ENCODE measurements at regions not wholly inside any gene's neighbourhood (a gene's known extent, or its start where the extent isn't known, plus 50 kb on each side); places are given as distances from the start of the nearest gene placed in this dataset.

DNA sequence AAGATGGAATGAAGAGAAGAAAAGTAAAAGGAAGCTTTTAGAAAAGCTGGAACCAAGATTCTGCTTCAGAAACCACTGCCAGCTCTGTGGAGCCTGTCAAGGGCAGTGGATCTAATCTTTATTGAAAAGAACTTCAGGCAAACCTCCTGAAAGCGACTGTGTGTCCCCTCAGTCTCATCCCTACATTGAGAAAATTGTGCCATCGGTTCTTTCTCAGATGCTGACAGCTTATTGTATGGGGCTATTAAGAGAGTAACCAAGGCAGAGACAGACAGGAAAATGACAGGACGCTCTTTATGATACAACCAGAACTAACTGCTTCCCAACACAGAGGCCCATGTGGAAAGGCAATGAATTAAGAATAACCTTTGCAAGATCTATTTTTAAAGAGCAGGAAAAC lies 763.2 kb upstream of the CHAC2 start:
- no peak overlapping the region for H3K27ac Mint-ChIP-seq

DNA sequence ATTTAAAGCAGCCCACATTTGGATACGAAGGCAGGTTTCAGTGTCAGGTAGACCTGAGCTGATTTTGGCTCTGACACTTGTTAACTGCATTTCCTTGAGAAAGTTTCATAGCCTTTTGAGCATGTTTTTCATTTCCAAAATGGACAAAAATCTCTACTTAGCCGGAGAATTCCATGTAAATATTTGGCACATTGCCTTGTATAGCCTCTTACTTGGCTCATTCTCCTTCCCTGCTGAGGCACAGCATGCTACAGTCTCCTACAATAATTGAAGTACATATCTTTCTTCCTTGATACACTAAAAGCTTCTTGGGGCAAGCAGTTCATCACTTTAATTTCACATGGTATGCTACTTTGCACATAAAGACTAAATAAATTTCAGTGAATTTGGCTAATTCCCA lies 772.2 kb upstream of the CHAC2 start:
- Mint-ChIP-seq H3K4me3 (no peak overlapping the region), H3K27ac (no peak overlapping the region), H3K4me1 (ENCODE audit: low read depth in 2 of 2) (no peaks in the 10 kb centered on the region), H3K27me3 (no peaks in the 10 kb centered on the region), H3K36me3 (no peaks in the 10 kb centered on the region), H3K9me3 (peaks cover 16% of the 10 kb centered on the region)
- no peak for ATAC-seq
- DNase-seq (ENCODE audit: low spot score) = no peak

More for the DNA sequence above, 763.2 kb upstream of the CHAC2 start:
- ATAC-seq = no peak
- no peak for DNase-seq (ENCODE audit: low spot score)
- peaks cover 14% of the 10 kb centered on the region for H3K9me3 Mint-ChIP-seq
- H3K36me3 Mint-ChIP-seq = no peaks in the 10 kb centered on the region
- H3K27me3 Mint-ChIP-seq = no peaks in the 10 kb centered on the region
- no peaks in the 10 kb centered on the region for H3K4me1 Mint-ChIP-seq (ENCODE audit: low read depth in 2 of 2)
- no peak overlapping the region for H3K4me3 Mint-ChIP-seq

DNA sequence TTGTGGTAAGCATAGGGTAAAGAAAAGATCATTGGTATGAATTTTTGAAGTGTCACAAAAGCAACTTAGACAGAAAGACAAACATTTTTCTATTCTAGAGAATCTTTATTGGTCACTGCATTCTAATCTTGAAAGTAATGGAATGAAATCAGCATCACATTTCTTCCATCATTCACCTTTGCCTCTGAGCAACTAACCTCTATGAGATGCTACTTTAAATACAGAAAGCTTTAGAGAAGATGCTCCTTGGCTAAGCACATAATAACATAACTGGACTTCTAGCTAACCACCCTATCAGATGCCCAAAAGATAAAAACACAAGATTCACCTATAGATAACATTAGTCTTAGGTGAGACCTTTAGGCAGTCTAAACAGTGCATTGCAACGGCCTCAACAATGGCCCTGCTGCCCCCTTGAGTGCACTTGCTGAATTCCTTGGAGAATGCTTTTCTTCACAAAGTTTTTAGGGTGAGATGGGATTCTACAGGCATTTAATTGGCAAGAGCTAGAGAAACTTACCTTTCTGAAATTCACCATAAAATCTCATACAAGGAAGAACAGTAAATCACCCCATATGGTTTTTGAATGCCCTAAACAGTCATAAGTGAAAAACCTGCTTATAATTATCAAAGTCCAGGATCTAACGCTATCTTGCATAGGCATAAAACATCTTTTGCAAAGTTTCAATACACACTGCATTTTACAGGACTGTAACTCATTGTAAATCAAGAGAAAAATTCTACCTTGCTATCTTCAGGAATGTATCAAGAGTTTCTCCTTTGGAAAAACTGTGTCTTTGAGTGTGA lies 791.3 kb upstream of the CHAC2 start:
- ATAC-seq = no peak
- Mint-ChIP-seq H3K4me1 (ENCODE audit: low read depth in 2 of 2) (no peaks in the 10 kb centered on the region), H3K4me3 (no peak overlapping the region)

DNA sequence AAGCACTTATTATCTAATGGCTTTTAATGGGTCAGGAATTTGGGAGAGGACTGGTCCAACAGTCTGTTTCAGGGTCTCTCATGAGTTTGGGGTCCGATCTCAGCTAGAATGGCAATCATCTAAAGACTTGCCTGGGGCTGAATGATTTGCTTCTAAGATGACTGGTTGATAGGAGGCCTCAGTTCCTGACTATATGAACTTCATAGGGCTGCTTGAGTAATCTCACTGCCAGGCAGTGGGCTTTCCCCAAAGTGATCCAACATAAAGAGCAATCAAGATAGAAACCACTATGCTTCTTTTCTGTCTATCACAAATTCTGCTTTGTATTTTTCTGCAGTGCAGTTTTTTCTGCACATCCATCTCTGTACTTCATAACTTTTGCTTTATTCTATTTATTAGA lies 793.5 kb upstream of the CHAC2 start:
- Mint-ChIP-seq H3K4me1 (ENCODE audit: low read depth in 2 of 2) (no peaks in the 10 kb centered on the region), H3K27me3 (no peaks in the 10 kb centered on the region), H3K36me3 (no peaks in the 10 kb centered on the region), H3K4me3 (no peak overlapping the region), H3K27ac (no peak overlapping the region), H3K9me3 (peaks cover 4% of the 10 kb centered on the region)
- ATAC-seq (no peak), DNase-seq (ENCODE audit: low spot score) (no peak)

More for the DNA sequence above, 791.3 kb upstream of the CHAC2 start:
- H3K36me3 Mint-ChIP-seq = no peaks in the 10 kb centered on the region
- H3K27me3 Mint-ChIP-seq = no peaks in the 10 kb centered on the region
- H3K27ac Mint-ChIP-seq = no peak overlapping the region
- DNase-seq (ENCODE audit: low spot score) = no peak
- H3K9me3 Mint-ChIP-seq = peaks cover 8% of the 10 kb centered on the region

DNA sequence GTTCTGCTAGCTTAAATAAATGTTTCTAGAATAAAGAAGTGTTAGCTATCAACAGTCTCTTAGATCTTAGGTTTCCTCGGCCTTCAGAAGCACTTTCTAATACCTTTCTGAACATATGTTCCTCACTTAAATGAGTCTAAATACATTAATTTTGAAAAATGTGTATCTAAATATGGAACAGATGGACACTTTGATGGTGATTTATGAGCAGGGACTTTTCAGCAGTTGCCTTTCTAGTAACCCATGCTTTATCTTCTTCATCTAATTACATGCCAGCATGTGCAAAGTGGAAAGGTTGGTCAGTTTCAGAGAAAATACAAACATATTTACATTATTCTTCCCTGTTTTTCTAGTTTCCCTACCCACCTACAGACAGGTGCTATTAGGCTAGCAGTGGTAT lies 797.0 kb upstream of the CHAC2 start:
- Mint-ChIP-seq H3K27me3 (no peaks in the 10 kb centered on the region), H3K9me3 (peaks cover 9% of the 10 kb centered on the region), H3K4me3 (no peak overlapping the region), H3K4me1 (ENCODE audit: low read depth in 2 of 2) (no peaks in the 10 kb centered on the region), H3K27ac (no peak overlapping the region), H3K36me3 (no peaks in the 10 kb centered on the region)
- ATAC-seq (no peak), DNase-seq (ENCODE audit: low spot score) (no peak)

DNA sequence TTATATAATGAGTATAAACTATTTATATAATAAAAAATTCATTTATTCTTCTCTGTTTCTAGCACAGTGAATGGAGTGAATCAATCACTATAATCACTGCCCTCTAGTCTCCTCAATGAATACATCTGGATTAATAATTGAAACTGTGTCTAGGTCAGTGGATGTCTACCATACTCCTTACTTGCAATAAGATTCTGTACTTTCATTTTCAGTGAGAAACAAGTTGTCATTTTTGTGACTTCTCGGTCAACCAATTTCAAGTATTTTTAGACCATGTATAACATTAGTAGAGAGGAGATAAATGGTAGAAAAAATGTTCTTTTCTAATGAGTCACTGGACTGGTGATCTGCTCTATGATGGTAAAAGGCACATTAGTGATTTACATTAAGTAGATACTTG lies 799.6 kb upstream of the CHAC2 start:
- Mint-ChIP-seq H3K4me3 (no peak overlapping the region), H3K9me3 (peaks cover 5% of the 10 kb centered on the region), H3K36me3 (no peaks in the 10 kb centered on the region), H3K27me3 (no peaks in the 10 kb centered on the region), H3K4me1 (ENCODE audit: low read depth in 2 of 2) (no peaks in the 10 kb centered on the region), H3K27ac (no peak overlapping the region)
- ATAC-seq (no peak), DNase-seq (ENCODE audit: low spot score) (no peak)

DNA sequence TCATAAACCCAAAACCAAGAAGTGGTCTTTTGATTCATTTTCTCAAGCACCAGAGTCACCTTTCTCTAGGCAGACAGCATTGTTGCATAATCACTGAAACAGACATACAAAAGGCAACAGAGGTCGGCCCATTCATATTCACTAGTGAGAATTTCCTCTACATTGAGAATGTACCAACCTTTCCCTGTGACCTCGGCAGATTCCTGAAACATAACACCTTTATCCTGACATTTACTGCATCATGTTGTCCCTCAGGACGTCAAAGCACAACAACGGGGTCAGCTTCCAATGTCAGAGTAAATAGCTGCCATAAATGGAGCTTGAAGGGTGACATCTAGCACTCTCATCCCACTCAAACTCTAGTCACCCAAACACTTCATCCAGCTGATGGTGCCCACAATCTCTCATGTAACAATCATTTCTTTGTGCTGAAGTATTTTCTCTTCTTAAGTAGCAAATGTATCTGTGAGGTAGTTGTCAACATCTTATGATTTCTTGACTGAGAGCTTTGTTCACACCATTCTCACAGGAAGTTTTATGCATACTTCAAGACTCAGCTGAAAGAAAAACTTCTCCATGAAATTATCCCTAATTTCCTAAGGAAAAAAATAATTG lies 802.6 kb upstream of the CHAC2 start:
- H3K36me3 Mint-ChIP-seq = no peaks in the 10 kb centered on the region
- H3K4me1 Mint-ChIP-seq (ENCODE audit: low read depth in 2 of 2) = no peaks in the 10 kb centered on the region

DNA sequence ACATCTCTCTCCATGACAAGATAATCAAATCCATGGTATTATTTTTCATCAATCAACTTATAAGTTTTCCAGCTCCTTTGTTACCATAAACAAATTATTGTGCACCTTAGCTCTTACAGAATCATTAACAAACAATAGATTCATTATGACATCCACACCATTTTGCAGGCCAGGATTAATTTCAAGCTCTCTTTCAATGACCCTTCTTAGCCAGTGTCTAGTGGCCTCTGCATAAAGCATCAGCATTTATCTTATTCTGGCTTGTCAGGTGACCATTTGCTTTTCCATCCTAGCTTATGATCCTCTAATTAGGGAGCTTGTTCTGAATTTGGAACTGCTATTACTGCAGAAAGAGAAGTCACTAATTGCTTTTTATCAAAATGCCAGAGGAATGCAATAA lies 806.2 kb upstream of the CHAC2 start:
- Mint-ChIP-seq H3K9me3 (peaks cover 20% of the 10 kb centered on the region), H3K27me3 (no peaks in the 10 kb centered on the region), H3K27ac (no peak overlapping the region), H3K4me3 (no peak overlapping the region), H3K4me1 (ENCODE audit: low read depth in 2 of 2) (no peaks in the 10 kb centered on the region), H3K36me3 (no peaks in the 10 kb centered on the region)
- DNase-seq (ENCODE audit: low spot score) (no peak), ATAC-seq (no peak)

More for the DNA sequence above, 802.6 kb upstream of the CHAC2 start:
- ATAC-seq (no peak), DNase-seq (ENCODE audit: low spot score) (no peak)
- no peak overlapping the region for H3K4me3 Mint-ChIP-seq
- no peaks in the 10 kb centered on the region for H3K27me3 Mint-ChIP-seq
- H3K27ac Mint-ChIP-seq = no peak overlapping the region
- peaks cover 19% of the 10 kb centered on the region for H3K9me3 Mint-ChIP-seq

DNA sequence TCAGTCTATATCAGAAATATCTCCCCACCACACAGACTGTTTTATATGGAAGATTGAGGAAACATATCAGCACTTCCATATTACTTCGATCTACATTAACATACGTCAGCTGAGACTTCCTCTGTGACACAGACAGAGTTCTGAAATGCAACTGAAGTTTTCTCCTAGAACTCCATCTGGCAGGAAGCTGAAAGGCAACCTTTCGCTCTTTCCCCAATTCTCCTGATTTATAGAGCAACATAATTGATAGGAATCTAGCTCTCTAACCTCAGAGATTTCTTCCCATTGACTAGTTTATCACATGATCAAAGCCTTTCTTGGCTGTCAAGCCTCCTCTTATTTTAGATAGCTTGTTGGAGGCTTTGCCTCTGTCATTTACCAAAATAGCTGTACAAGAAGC lies 806.7 kb upstream of the CHAC2 start:
- no peaks in the 10 kb centered on the region for H3K4me1 Mint-ChIP-seq (ENCODE audit: low read depth in 2 of 2)
- H3K27ac Mint-ChIP-seq = no peak overlapping the region
- DNase-seq (ENCODE audit: low spot score) (no peak), ATAC-seq (no peak)
- H3K9me3 Mint-ChIP-seq = peaks cover 20% of the 10 kb centered on the region
- no peak overlapping the region for H3K4me3 Mint-ChIP-seq
- no peaks in the 10 kb centered on the region for H3K27me3 Mint-ChIP-seq
- H3K36me3 Mint-ChIP-seq = no peaks in the 10 kb centered on the region

DNA sequence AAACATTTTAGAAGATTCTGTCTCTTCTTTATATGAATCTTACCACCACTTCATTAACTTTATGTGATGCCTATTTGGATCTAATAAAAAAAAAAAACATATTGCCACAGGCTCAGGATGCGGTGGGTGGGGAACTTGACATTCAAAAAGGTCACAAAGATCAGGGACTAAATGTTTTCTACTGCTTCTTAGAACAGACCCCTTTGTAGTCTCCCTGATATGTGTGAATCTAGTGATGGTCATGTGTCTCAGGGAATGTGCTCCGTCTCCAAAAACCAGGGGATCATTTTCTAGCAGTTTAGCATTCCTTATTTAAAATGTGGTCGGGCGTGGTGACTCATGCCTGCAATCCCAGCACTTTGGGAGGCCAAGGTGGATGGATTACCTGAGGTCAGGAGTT lies 807.8 kb upstream of the CHAC2 start:
- ATAC-seq (no peak), DNase-seq (ENCODE audit: low spot score) (no peak)
- H3K36me3 Mint-ChIP-seq = no peaks in the 10 kb centered on the region
- H3K9me3 Mint-ChIP-seq = peaks cover 20% of the 10 kb centered on the region
- no peak overlapping the region for H3K4me3 Mint-ChIP-seq
- H3K27me3 Mint-ChIP-seq = no peaks in the 10 kb centered on the region
- no peak overlapping the region for H3K27ac Mint-ChIP-seq
- no peaks in the 10 kb centered on the region for H3K4me1 Mint-ChIP-seq (ENCODE audit: low read depth in 2 of 2)

DNA sequence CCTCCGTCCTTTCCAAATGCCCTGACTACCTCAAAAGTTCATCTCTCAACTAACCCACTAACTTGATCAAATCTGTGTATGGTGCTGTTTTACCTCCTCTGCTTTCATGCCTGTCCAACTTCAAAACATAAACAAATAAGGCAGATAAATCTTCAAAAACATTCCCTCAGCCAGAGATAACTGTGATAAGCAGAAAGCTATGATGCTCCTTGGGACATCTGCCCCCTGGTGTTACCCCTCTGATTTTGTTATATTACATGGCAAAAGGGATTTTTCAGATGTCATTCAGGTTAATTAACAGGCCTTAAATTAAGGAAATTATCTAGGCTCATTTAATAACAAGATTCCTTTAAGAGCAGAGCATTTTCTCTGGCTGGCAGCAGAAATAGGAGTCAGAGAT lies 810.8 kb upstream of the CHAC2 start:
- Mint-ChIP-seq H3K27ac (no peak overlapping the region), H3K9me3 (peaks cover 18% of the 10 kb centered on the region), H3K36me3 (no peaks in the 10 kb centered on the region), H3K4me3 (no peak overlapping the region), H3K4me1 (ENCODE audit: low read depth in 2 of 2) (no peaks in the 10 kb centered on the region), H3K27me3 (no peaks in the 10 kb centered on the region)
- ATAC-seq = no peak
- no peak for DNase-seq (ENCODE audit: low spot score)

DNA sequence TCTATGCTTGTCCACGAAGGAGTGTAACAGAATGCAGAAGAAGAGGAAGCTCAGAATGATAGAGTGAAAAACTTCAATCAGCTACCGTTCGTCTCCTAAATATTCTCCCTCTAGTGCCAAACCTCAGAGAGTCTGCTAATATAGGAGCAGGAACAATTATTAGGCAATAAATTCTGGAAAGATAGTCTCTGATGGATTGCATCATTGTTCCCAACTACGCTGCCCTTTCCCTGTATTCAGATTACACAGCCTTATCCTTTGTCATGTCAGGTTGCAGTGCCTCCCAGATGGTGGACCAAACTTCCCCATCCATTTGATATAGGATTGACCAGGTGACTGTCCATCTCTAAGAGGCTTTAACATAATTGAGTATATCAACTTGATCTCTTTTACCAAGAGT lies 811.5 kb upstream of the CHAC2 start:
- H3K4me3 Mint-ChIP-seq = no peak overlapping the region

DNA sequence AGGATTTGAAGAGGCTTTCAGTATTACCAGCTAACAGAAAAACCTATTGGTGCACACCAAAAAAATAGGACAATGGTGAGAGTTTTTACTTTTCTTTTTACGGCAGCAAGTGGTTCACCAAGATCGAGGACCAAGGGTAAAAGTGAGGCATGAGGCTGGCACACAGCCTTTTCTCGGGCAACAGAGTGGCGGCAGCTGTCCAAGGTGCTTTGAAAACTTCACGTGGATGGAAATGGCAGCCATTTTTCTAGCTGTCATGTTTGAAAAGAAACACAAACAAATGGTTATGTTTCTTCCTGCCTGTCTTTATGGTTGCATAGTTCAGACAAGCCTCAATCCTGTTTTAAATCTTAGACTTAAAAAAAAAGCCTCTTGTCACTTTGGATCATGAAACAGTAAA lies 812.5 kb upstream of the CHAC2 start:
- no peaks in the 10 kb centered on the region for H3K27me3 Mint-ChIP-seq
- H3K9me3 Mint-ChIP-seq = peaks cover 20% of the 10 kb centered on the region
- H3K36me3 Mint-ChIP-seq = peaks cover 8% of the 10 kb centered on the region
- ATAC-seq = no peak
- no peak for DNase-seq (ENCODE audit: low spot score)
- no peak overlapping the region for H3K4me3 Mint-ChIP-seq
- no peak overlapping the region for H3K27ac Mint-ChIP-seq
- H3K4me1 Mint-ChIP-seq (ENCODE audit: low read depth in 2 of 2) = no peaks in the 10 kb centered on the region

More for the DNA sequence above, 811.5 kb upstream of the CHAC2 start:
- peaks cover 15% of the 10 kb centered on the region for H3K9me3 Mint-ChIP-seq
- ATAC-seq = no peak
- DNase-seq (ENCODE audit: low spot score) = no peak
- H3K27me3 Mint-ChIP-seq = no peaks in the 10 kb centered on the region
- H3K36me3 Mint-ChIP-seq = no peaks in the 10 kb centered on the region
- no peaks in the 10 kb centered on the region for H3K4me1 Mint-ChIP-seq (ENCODE audit: low read depth in 2 of 2)
- no peak overlapping the region for H3K27ac Mint-ChIP-seq

DNA sequence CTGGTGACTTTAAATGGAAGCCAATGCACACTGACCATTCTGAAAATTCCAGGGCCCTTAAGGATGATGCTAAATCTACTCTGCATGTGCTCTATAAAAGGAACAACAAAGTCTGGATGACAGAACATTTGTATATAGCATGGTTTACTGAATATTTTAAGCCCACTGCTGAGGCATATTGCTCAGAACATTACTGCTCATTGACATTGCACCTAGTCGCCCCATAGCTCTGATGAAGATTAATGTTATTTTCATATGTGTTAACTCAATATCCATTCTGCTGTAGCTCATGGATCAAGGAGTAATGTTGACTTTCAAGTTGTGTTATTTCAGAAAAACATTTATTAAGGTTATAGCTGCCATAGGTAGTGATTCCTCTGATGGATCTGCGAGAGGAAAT lies 827.5 kb upstream of the CHAC2 start:
- Mint-ChIP-seq H3K36me3 (no peaks in the 10 kb centered on the region), H3K27me3 (no peaks in the 10 kb centered on the region), H3K9me3 (peaks cover 11% of the 10 kb centered on the region), H3K27ac (no peak overlapping the region), H3K4me1 (ENCODE audit: low read depth in 2 of 2) (no peaks in the 10 kb centered on the region), H3K4me3 (no peak overlapping the region)
- ATAC-seq (no peak), DNase-seq (ENCODE audit: low spot score) (no peak)

DNA sequence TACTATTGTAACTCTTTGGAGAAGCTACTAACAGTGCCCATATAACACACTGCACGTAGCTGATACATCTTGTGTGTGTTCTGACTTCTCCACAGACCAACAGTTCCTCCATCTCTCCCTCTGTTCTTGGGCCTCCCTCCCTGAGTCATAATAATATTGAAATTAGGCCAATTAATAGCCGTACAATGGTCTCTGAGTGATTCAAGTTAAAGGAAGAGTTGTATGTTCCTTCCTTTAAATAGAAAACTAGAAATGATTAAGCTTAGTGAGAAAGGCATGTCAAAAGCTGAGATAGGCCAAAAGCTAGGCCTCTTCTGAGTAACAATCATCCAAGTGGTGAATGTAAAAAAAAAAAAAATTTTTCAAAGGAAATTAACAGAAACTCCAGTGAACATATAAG lies 828.4 kb upstream of the CHAC2 start:
- Mint-ChIP-seq H3K27ac (no peak overlapping the region), H3K36me3 (no peaks in the 10 kb centered on the region), H3K4me3 (no peak overlapping the region), H3K27me3 (no peaks in the 10 kb centered on the region), H3K9me3 (peaks cover 11% of the 10 kb centered on the region), H3K4me1 (ENCODE audit: low read depth in 2 of 2) (no peaks in the 10 kb centered on the region)
- ATAC-seq (no peak), DNase-seq (ENCODE audit: low spot score) (no peak)

All from natural killer cell treated with Interleukin-12 subunit alpha and Interleukin-12 subunit beta and Interleukin-15 and Interleukin-18, amount 100 ng/mL, for 72 hours (primary cell).